ENCODE measurements at regions not wholly inside any gene's neighbourhood (a gene's known extent, or its start where the extent isn't known, plus 50 kb on each side); places are given as distances from the start of the nearest gene placed in this dataset.

DNA sequence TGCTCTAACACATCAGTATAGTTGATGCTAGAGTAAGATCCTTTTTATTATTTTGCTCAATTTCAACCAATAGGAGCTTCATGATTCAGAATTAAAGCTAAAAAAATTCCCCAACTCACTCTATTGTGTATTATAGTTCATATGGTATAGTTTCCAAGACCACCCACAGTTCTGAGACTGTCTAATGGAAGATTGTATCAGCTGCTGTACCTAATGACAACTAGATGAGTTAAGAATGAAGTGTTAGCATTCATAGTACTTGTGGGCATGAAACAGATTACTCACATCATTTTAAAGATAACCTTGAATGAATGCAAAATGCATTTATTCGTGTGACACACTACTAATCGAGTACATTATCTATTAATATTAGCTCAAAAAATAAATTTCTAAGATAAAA, 289.9 kb upstream of the ATP11B start:
- DNase-seq (ENCODE audit: low spot score): no peak
- no peak for ATAC-seq (ENCODE audit: low FRiP score)

GRCh38 chr3:182508919-182509711, 284.2 kb upstream of the ATP11B start:
- no peak for ATAC-seq (ENCODE audit: low FRiP score)
- DNase-seq (ENCODE audit: low spot score): no peak
- TF ChIP-seq, protein P1, sequence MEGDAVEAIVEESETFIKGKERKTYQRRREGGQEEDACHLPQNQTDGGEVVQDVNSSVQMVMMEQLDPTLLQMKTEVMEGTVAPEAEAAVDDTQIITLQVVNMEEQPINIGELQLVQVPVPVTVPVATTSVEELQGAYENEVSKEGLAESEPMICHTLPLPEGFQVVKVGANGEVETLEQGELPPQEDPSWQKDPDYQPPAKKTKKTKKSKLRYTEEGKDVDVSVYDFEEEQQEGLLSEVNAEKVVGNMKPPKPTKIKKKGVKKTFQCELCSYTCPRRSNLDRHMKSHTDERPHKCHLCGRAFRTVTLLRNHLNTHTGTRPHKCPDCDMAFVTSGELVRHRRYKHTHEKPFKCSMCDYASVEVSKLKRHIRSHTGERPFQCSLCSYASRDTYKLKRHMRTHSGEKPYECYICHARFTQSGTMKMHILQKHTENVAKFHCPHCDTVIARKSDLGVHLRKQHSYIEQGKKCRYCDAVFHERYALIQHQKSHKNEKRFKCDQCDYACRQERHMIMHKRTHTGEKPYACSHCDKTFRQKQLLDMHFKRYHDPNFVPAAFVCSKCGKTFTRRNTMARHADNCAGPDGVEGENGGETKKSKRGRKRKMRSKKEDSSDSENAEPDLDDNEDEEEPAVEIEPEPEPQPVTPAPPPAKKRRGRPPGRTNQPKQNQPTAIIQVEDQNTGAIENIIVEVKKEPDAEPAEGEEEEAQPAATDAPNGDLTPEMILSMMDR (IDR thresholded peaks at IDR 0.05): no peak

More for the DNA sequence above, 289.9 kb upstream of the ATP11B start:
- TF ChIP-seq, protein P1 (IDR thresholded peaks at IDR 0.05): no peak

DNA sequence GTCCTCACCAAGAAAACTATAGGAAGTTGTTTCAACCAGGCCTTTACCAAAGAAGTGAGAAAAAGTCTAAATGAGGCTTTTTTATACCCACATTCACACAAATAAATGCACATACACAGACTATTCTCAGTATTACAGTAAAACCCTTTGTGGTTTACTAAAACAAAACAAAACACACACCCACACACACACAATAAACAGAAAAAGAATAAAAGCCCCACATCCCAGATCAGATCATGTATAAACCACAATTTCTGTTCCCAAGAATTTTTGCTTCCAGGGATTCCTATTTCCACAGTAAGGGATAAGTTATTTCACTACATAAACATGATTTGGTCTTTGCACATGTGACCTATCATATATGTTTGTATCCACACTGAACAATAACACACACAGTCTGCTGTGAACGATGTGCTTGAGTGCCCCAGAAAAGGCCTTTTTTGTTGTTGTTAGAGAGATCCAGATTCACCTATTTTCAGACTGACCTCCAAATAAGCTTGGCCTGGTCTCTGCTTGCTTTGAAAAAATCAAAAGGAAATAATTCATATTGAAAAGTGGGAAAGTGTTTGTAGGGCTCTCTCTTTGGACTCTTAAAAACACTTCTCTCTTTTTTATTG, 283.4 kb upstream of the ATP11B start:
- no peak for DNase-seq (ENCODE audit: low spot score)
- TF ChIP-seq, protein P1 (IDR thresholded peaks at IDR 0.05): no peak
- no peak for ATAC-seq (ENCODE audit: low FRiP score)

DNA sequence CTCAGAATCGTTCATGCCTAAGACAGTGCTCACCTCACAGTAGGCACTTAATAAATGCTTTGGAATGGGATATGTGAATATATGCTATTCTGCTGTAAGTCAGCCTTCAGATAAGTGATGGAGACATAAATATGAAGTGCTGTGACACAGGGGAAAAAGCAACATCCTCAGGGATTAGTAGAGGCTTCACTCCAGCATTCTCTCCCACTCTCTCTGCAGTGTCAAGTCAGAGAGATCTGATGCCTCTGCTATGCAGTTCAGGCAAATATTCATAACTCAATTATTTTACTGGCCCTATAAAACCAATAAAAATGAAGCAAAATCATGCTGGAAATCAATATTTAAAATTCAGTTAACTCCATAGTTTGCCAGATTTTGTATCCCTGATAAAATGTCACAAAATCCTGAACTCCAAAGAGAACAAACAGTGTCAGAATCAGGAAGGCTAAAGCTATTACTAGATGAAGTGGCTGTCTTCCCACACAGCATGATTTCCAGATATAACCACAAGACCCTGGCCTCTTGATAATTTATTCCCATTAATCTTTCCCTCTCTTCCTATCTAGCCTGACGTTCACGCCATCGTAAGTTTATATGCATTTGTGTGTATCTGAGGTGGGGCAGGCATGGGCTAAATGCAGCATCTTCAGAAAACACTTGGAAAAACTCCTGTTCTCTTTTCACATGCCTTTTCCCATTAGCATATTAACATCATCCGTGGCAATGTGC, 278.9 kb upstream of the ATP11B start:
- TF ChIP-seq, protein P1 (IDR thresholded peaks at IDR 0.05): no peak
- DNase-seq (ENCODE audit: low spot score) (no peak), ATAC-seq (ENCODE audit: low FRiP score) (no peak)

- TF ChIP-seq, protein P1 (IDR thresholded peaks at IDR 0.05): no peak
- no peak for ATAC-seq (ENCODE audit: low FRiP score)
- no peak for DNase-seq (ENCODE audit: low spot score)
These were observed 276.5 kb upstream of the ATP11B start for GRCh38 chr3:182516597-182517336.

- DNase-seq (ENCODE audit: low spot score) (no peak), ATAC-seq (ENCODE audit: low FRiP score) (no peak)
- TF ChIP-seq, protein P1 (IDR thresholded peaks at IDR 0.05): no peak
These were observed 273.7 kb upstream of the ATP11B start for GRCh38 chr3:182519569-182519968.
